ENCODE measurements at regions not wholly inside any gene's neighbourhood (a gene's known extent, or its start where the extent isn't known, plus 50 kb on each side); places are given as distances from the start of the nearest gene placed in this dataset.
"Not testable (repeated sequence)": the region's sequence is repeated elsewhere in the genome, so short reads cannot be mapped to it uniquely, and the experiment has no call there.

- Histone ChIP-seq H3K36me3 (ENCODE audit: insufficient read depth, low read length) (no peaks in the 10 kb centered on the region), H2AFZ (ENCODE audit: low read depth, low read length) (no peak overlapping the region), H3K27me3 (ENCODE audit: insufficient read depth, low read length) (no peaks in the 10 kb centered on the region), H3K9me3 (ENCODE audit: low read length) (no peaks in the 10 kb centered on the region), H3K4me1 (ENCODE audit: insufficient read depth, low read length) (no peaks in the 10 kb centered on the region), H3K4me3 (ENCODE audit: low read length) (no peak overlapping the region)
These were observed 615.5 kb downstream of the LRRC70 start for GRCh38 chr5:63194126-63194525.

GRCh38 chr5:63180190-63180589, 601.6 kb downstream of the LRRC70 start:
- not testable (repeated sequence) for H2AFZ ChIP-seq (ENCODE audit: low read depth, low read length); H3K27me3 ChIP-seq (ENCODE audit: insufficient read depth, low read length); H3K4me3 ChIP-seq (ENCODE audit: low read length); H3K9me3 ChIP-seq (ENCODE audit: low read length); H3K4me1 ChIP-seq (ENCODE audit: insufficient read depth, low read length); H3K36me3 ChIP-seq (ENCODE audit: insufficient read depth, low read length)

GRCh38 chr5:63175850-63176249, 597.2 kb downstream of the LRRC70 start:
- no peak overlapping the region for H3K4me3 ChIP-seq (ENCODE audit: low read length)
- H3K9me3 ChIP-seq (ENCODE audit: low read length) = no peaks in the 10 kb centered on the region
- H2AFZ ChIP-seq (ENCODE audit: low read depth, low read length) = no peak overlapping the region
- no peaks in the 10 kb centered on the region for H3K27me3 ChIP-seq (ENCODE audit: insufficient read depth, low read length)
- H3K4me1 ChIP-seq (ENCODE audit: insufficient read depth, low read length) = no peaks in the 10 kb centered on the region
- H3K36me3 ChIP-seq (ENCODE audit: insufficient read depth, low read length) = no peaks in the 10 kb centered on the region

GRCh38 chr5:63170486-63170885, 591.9 kb downstream of the LRRC70 start:
- no peak overlapping the region for H2AFZ ChIP-seq (ENCODE audit: low read depth, low read length)
- no peaks in the 10 kb centered on the region for H3K27me3 ChIP-seq (ENCODE audit: insufficient read depth, low read length)
- no peak overlapping the region for H3K4me3 ChIP-seq (ENCODE audit: low read length)
- no peaks in the 10 kb centered on the region for H3K36me3 ChIP-seq (ENCODE audit: insufficient read depth, low read length)
- no peaks in the 10 kb centered on the region for H3K9me3 ChIP-seq (ENCODE audit: low read length)
- H3K4me1 ChIP-seq (ENCODE audit: insufficient read depth, low read length) = peaks cover 3% of the 10 kb centered on the region

- Histone ChIP-seq H3K9me3 (ENCODE audit: low read length) (no peaks in the 10 kb centered on the region), H3K4me1 (ENCODE audit: insufficient read depth, low read length) (no peaks in the 10 kb centered on the region), H3K36me3 (ENCODE audit: insufficient read depth, low read length) (no peaks in the 10 kb centered on the region), H2AFZ (ENCODE audit: low read depth, low read length) (no peak overlapping the region), H3K27me3 (ENCODE audit: insufficient read depth, low read length) (no peaks in the 10 kb centered on the region), H3K4me3 (ENCODE audit: low read length) (no peak overlapping the region)
These were observed 586.4 kb downstream of the LRRC70 start for GRCh38 chr5:63164838-63165535.

GRCh38 chr5:63164339-63164738, 585.7 kb downstream of the LRRC70 start:
- no peak overlapping the region for H2AFZ ChIP-seq (ENCODE audit: low read depth, low read length)
- no peaks in the 10 kb centered on the region for H3K27me3 ChIP-seq (ENCODE audit: insufficient read depth, low read length)
- H3K4me3 ChIP-seq (ENCODE audit: low read length) = no peak overlapping the region

GRCh38 chr5:63155310-63155631, 576.7 kb downstream of the LRRC70 start:
- Histone ChIP-seq H3K9me3 (ENCODE audit: low read length) (no peaks in the 10 kb centered on the region), H3K4me1 (ENCODE audit: insufficient read depth, low read length) (no peaks in the 10 kb centered on the region), H3K36me3 (ENCODE audit: insufficient read depth, low read length) (no peaks in the 10 kb centered on the region), H3K4me3 (ENCODE audit: low read length) (no peak overlapping the region), H3K27me3 (ENCODE audit: insufficient read depth, low read length) (no peaks in the 10 kb centered on the region), H2AFZ (ENCODE audit: low read depth, low read length) (no peak overlapping the region)

More at GRCh38 chr5:63164339-63164738, 585.7 kb downstream of the LRRC70 start:
- no peaks in the 10 kb centered on the region for H3K9me3 ChIP-seq (ENCODE audit: low read length)
- H3K4me1 ChIP-seq (ENCODE audit: insufficient read depth, low read length) = no peaks in the 10 kb centered on the region
- H3K36me3 ChIP-seq (ENCODE audit: insufficient read depth, low read length) = no peaks in the 10 kb centered on the region

GRCh38 chr5:63154476-63155309, 576.1 kb downstream of the LRRC70 start:
- Histone ChIP-seq H3K27me3 (ENCODE audit: insufficient read depth, low read length) (no peaks in the 10 kb centered on the region), H2AFZ (ENCODE audit: low read depth, low read length) (no peak overlapping the region), H3K4me3 (ENCODE audit: low read length) (no peak overlapping the region), H3K4me1 (ENCODE audit: insufficient read depth, low read length) (no peaks in the 10 kb centered on the region), H3K9me3 (ENCODE audit: low read length) (no peaks in the 10 kb centered on the region), H3K36me3 (ENCODE audit: insufficient read depth, low read length) (no peaks in the 10 kb centered on the region)

DNA sequence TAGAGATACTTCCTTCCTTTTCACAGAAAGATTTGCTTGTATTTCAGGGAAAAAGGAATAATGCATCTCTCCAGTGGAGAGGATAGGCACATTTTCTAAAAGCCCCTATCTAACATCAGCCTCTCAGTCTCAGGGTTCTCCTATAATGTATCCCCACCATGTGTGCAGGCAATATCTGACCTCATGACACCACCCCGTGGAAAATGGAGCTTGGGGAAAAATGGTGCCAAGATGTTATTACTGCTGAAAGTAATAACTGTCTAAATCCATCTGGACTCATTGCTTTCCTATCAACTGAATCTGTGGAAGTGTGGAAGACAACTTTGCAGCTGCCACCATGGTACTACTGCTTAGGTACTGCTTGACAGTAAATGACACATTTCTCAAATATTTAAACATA, 574.3 kb downstream of the LRRC70 start:
- H2AFZ ChIP-seq (ENCODE audit: low read depth, low read length) = no peak overlapping the region
- H3K9me3 ChIP-seq (ENCODE audit: low read length) = no peaks in the 10 kb centered on the region

GRCh38 chr5:63145167-63145566, 566.5 kb downstream of the LRRC70 start:
- H2AFZ ChIP-seq (ENCODE audit: low read depth, low read length) = no peak overlapping the region
- H3K27me3 ChIP-seq (ENCODE audit: insufficient read depth, low read length) = no peaks in the 10 kb centered on the region
- no peaks in the 10 kb centered on the region for H3K4me1 ChIP-seq (ENCODE audit: insufficient read depth, low read length)
- H3K36me3 ChIP-seq (ENCODE audit: insufficient read depth, low read length) = no peaks in the 10 kb centered on the region
- no peaks in the 10 kb centered on the region for H3K9me3 ChIP-seq (ENCODE audit: low read length)
- no peak overlapping the region for H3K4me3 ChIP-seq (ENCODE audit: low read length)

More for the DNA sequence above, 574.3 kb downstream of the LRRC70 start:
- H3K36me3 ChIP-seq (ENCODE audit: insufficient read depth, low read length) = no peaks in the 10 kb centered on the region
- H3K27me3 ChIP-seq (ENCODE audit: insufficient read depth, low read length) = no peaks in the 10 kb centered on the region
- H3K4me3 ChIP-seq (ENCODE audit: low read length) = no peak overlapping the region
- no peaks in the 10 kb centered on the region for H3K4me1 ChIP-seq (ENCODE audit: insufficient read depth, low read length)

DNA sequence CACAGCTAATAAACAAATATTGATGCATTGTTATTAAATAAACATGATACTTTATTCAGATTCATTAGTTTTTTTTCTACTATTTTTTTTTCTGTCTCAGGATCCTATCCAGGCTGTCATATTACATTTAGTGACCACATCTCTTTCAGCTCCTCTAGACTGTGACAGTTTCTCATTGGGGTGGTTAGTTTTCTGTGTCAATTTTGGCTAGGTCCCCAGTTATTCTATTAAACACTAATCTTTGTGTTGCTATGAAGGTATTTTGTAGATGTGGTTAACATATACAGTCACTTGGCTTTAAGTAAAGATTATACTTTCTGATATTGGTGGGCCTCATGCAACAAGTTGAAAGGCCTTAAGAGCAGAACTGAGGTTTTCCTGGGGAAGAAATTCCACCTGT, 563.0 kb downstream of the LRRC70 start:
- Histone ChIP-seq H3K27me3 (ENCODE audit: insufficient read depth, low read length) (no peaks in the 10 kb centered on the region), H2AFZ (ENCODE audit: low read depth, low read length) (no peak overlapping the region), H3K36me3 (ENCODE audit: insufficient read depth, low read length) (no peaks in the 10 kb centered on the region), H3K4me1 (ENCODE audit: insufficient read depth, low read length) (no peaks in the 10 kb centered on the region), H3K9me3 (ENCODE audit: low read length) (no peaks in the 10 kb centered on the region), H3K4me3 (ENCODE audit: low read length) (no peak overlapping the region)

GRCh38 chr5:63135291-63135690, 556.7 kb downstream of the LRRC70 start:
- no peaks in the 10 kb centered on the region for H3K9me3 ChIP-seq (ENCODE audit: low read length)
- peaks cover 8% of the 10 kb centered on the region for H3K4me1 ChIP-seq (ENCODE audit: insufficient read depth, low read length)
- no peaks in the 10 kb centered on the region for H3K27me3 ChIP-seq (ENCODE audit: insufficient read depth, low read length)
- H3K36me3 ChIP-seq (ENCODE audit: insufficient read depth, low read length) = no peaks in the 10 kb centered on the region
- no peak overlapping the region for H3K4me3 ChIP-seq (ENCODE audit: low read length)
- H2AFZ ChIP-seq (ENCODE audit: low read depth, low read length) = no peak overlapping the region

DNA sequence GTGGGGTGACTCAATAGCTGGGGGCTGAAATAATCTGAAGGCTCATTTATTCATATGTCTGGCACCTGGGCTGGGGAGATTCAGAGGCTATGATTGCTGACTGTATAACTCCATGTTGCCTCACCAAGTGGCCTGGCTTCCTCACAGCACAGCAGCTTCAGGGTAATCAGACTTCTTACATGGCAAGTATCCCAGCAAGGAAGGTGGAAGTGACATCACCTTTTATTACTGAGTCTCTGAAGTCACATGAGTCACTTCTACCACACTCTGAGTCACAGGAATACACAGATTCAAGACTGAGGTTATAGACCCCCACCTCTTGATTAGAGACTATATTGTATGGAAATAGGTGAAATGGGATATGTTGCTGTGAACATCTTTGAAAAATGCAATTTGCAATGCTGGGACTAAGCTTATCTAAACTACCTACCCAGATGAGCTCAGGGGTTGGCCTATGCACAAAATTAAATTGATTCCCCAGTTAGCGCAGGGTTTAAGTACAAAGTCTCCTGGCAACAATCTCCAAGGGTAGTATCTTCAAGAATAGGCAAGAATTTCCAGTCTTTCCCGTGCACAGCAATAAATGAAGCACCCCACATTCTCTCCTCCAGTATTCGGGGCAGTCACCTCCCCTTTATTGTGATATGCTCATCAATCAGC, 553.1 kb downstream of the LRRC70 start:
- no peaks in the 10 kb centered on the region for H3K9me3 ChIP-seq (ENCODE audit: low read length)
- no peaks in the 10 kb centered on the region for H3K36me3 ChIP-seq (ENCODE audit: insufficient read depth, low read length)
- peaks cover 8% of the 10 kb centered on the region for H3K4me1 ChIP-seq (ENCODE audit: insufficient read depth, low read length)
- H3K4me3 ChIP-seq (ENCODE audit: low read length) = no peak overlapping the region
- H2AFZ ChIP-seq (ENCODE audit: low read depth, low read length) = no peak overlapping the region
- no peaks in the 10 kb centered on the region for H3K27me3 ChIP-seq (ENCODE audit: insufficient read depth, low read length)

Data from neuron (in vitro differentiated cells).